BE2C (cell line): ENCODE measurements at regions not wholly inside any gene's neighbourhood (a gene's known extent, or its start where the extent isn't known, plus 50 kb on each side); places are given as distances from the start of the nearest gene placed in this dataset.

Experiments
- DNase-seq: peaks from one replicate; pipeline ENCODE4 v3.0.0-alpha.2; 2020
- H3K27me3 ChIP-seq: fragments of 250-450 bp; sonication (Bioruptor Pico); 2 replicates; pipeline ENCODE4 v1.5.1; 2020; ENCODE audit warnings: mild to moderate bottlenecking
- H3K36me3 ChIP-seq: fragments of 250-450 bp; sonication (Bioruptor Pico); 2 replicates; pipeline ENCODE4 v1.5.1; 2020; ENCODE audit warnings: mild to moderate bottlenecking
- H3K4me1 ChIP-seq: fragments of 250-450 bp; sonication (Bioruptor Pico); 2 replicates; pipeline ENCODE4 v1.5.1; 2020
- H3K4me3 ChIP-seq: 2 replicates; pipeline ENCODE4 v1.5.1; 2011; ENCODE audit warnings: low read depth, low read length
- H3K9me3 ChIP-seq: fragments of 250-450 bp; sonication (Bioruptor Pico); 2 replicates; pipeline ENCODE4 v1.5.1; 2020
- TF ChIP-seq, protein P1 (sequence below): IDR thresholded peaks from 2 replicates; pipeline ENCODE4 v1.5.1; 2012; ENCODE audit warnings: mild to moderate bottlenecking, low read depth, low read length

DNA sequence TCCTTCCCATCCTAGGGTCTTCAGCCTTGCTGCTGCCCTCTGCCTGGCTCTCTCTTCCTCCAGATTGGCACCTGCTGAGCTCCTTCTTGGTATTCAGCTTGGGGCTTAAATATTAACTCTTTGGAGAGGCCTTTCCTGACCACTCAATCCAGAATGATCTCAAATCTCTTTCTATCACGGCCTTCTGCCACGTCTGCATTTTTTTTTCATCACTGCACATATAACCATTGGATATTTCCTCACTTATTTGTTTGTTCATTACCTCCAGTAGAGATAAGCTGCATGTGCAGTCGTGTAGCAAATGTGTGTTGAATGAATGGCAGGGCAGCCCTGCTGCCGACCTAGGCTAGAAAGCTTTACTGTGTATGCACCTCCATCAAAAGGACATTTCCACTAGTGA, 51.6 kb upstream of the MPP7 start:
- H3K36me3 ChIP-seq: no peaks in the 10 kb centered on the region
- DNase-seq: no peak
- H3K4me1 ChIP-seq: no peaks in the 10 kb centered on the region
- no peak overlapping the region for H3K4me3 ChIP-seq
- TF ChIP-seq, protein P1, sequence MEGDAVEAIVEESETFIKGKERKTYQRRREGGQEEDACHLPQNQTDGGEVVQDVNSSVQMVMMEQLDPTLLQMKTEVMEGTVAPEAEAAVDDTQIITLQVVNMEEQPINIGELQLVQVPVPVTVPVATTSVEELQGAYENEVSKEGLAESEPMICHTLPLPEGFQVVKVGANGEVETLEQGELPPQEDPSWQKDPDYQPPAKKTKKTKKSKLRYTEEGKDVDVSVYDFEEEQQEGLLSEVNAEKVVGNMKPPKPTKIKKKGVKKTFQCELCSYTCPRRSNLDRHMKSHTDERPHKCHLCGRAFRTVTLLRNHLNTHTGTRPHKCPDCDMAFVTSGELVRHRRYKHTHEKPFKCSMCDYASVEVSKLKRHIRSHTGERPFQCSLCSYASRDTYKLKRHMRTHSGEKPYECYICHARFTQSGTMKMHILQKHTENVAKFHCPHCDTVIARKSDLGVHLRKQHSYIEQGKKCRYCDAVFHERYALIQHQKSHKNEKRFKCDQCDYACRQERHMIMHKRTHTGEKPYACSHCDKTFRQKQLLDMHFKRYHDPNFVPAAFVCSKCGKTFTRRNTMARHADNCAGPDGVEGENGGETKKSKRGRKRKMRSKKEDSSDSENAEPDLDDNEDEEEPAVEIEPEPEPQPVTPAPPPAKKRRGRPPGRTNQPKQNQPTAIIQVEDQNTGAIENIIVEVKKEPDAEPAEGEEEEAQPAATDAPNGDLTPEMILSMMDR: no peak
- H3K27me3 ChIP-seq: no peaks in the 10 kb centered on the region
- no peaks in the 10 kb centered on the region for H3K9me3 ChIP-seq

DNA sequence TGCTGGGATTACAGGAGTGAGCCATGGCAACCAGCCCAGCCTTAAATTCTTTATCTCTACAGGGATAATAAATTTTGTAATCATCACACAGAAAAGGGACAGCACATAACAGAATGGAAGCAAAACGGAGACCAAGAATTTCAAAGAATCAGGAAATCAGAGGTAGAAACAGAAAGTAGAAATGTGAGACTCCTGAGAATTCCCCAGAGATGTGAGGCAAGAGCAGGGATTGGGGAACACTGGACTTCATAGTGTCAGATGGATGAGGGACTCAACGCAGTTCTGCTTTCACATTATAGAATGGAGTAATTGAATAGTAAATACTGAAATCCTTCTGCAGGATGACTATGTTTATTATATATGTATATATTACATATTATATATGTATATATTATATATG, 52.5 kb upstream of the MPP7 start:
- H3K36me3 ChIP-seq: no peaks in the 10 kb centered on the region
- TF ChIP-seq, protein P1: no peak
- H3K9me3 ChIP-seq: no peaks in the 10 kb centered on the region
- no peaks in the 10 kb centered on the region for H3K27me3 ChIP-seq
- no peaks in the 10 kb centered on the region for H3K4me1 ChIP-seq
- H3K4me3 ChIP-seq: no peak overlapping the region
- DNase-seq: no peak

DNA sequence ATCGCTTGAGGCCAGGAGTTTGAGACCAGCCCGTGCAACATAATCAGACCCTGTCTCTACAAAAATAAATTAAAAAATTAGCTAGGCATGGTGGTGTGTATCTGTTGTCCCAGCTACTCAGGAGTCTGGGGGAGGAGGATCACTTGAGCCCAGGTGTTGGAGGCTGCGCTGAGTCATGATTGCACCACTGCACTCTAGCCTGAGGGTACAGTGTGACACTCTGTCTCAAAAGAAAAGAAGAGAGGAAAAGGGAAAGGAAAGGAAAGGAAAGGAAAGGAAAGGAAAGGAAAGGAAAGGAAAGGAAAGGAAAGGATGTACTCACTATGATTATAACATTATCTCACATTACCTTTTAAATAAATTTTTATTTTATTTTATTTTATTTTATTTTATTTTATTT, 56.5 kb upstream of the MPP7 start:
- DNase-seq: no peak
- H3K9me3 ChIP-seq: no peaks in the 10 kb centered on the region
- no peaks in the 10 kb centered on the region for H3K27me3 ChIP-seq
- no peaks in the 10 kb centered on the region for H3K4me1 ChIP-seq
- H3K4me3 ChIP-seq: no peak overlapping the region
- TF ChIP-seq, protein P1: no peak
- no peaks in the 10 kb centered on the region for H3K36me3 ChIP-seq

DNA sequence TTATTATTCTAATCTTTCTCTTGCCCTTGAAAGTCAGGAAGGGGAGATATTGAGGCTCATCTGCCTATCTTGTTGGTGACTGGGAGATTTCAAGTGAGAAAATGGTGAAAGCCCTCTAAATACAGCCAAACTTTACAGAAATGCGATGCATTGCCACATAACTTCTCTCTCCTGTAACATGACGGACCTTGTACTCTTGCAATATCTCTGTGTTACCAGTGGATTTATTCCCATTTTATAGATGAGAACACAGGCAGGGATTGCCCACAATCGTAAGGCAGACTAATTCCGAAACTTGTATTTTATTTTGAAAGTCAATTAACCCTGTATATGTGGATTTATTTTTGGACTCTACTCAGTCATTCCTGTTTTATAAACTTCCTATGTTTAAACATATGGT, 57.3 kb upstream of the MPP7 start:
- Histone ChIP-seq H3K36me3 (no peaks in the 10 kb centered on the region), H3K4me1 (no peaks in the 10 kb centered on the region), H3K4me3 (no peak overlapping the region), H3K27me3 (no peaks in the 10 kb centered on the region), H3K9me3 (no peaks in the 10 kb centered on the region)
- no peak for DNase-seq
- TF ChIP-seq, protein P1: no peak

DNA sequence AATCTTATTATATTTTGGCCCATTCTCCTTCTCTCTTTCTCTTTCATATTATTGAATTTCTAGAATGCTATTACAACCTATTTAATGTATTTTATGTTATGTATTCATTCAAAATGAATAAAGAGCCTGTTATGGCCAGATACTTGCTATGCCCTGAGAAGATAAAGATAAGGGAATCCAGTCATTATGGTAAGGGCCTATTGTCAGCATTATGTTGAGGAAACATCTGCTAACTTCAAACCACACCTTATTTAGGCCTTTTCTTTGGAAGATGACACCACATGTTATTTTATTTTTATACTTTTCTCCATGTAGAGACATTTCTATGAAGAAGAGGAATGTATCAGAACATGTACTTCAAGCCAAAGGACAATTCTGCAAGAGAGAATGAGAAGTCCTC, 60.5 kb upstream of the MPP7 start:
- DNase-seq: no peak

DNA sequence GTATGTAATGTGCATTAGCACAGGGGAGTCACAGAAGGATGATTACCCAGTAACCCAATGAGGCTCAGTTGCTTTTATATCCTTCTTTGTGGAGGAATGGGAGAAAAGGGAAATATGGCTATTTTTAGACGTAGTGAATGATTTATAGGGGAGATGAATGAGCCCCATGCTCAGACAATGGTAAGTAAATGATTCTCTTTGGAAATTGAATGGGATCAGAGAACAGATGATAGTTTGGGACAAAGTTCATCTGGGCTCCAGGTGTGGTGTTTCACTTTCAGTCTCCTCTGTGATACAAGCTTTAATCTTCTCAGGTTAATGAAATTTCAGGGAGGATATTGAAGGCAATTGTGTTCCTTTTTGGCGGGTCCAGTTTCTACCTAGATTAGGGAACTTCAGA, 63.0 kb upstream of the MPP7 start:
- Histone ChIP-seq H3K36me3 (no peaks in the 10 kb centered on the region), H3K9me3 (no peaks in the 10 kb centered on the region), H3K27me3 (0 out of 2 replicates have a peak, but pooled peaks cover 4% of the 10 kb centered on the region), H3K4me1 (no peaks in the 10 kb centered on the region), H3K4me3 (no peak overlapping the region)
- DNase-seq: no peak
- TF ChIP-seq, protein P1: no peak

More for the DNA sequence above, 60.5 kb upstream of the MPP7 start:
- Histone ChIP-seq H3K9me3 (no peaks in the 10 kb centered on the region), H3K36me3 (no peaks in the 10 kb centered on the region), H3K4me3 (no peak overlapping the region), H3K4me1 (no peaks in the 10 kb centered on the region), H3K27me3 (0 out of 2 replicates have a peak, but pooled peaks cover 4% of the 10 kb centered on the region)
- TF ChIP-seq, protein P1: no peak
